Immature natural killer cell (primary cell): ENCODE measurements at regions not wholly inside any gene's neighbourhood (a gene's known extent, or its start where the extent isn't known, plus 50 kb on each side); places are given as distances from the start of the nearest gene placed in this dataset.

Experiments
- DNase-seq, 3 donors: peaks; one replicate each; pipeline ENCODE4 v3.0.0; 2022; ENCODE audit warnings: mixed read lengths in 1 of 3
- H3K27ac Mint-ChIP-seq, 6 donors: one replicate each; pipeline ENCODE4 v1.8.0; 2020; ENCODE audit warnings: mixed read lengths in 6 of 6, mild to moderate bottlenecking in 5 of 6, inconsistent platforms in 4 of 6, moderate library complexity in 3 of 6
- H3K27me3 Mint-ChIP-seq, 3 donors: one replicate each; pipeline ENCODE4 v1.8.0; 2020 to 2021; ENCODE audit warnings: low read depth in 3 of 3, mild to moderate bottlenecking in 3 of 3, mixed read lengths in 3 of 3, moderate library complexity in 3 of 3, inconsistent platforms in 1 of 3
- H3K36me3 Mint-ChIP-seq, 3 donors: one replicate each; pipeline ENCODE4 v1.8.0; 2020; ENCODE audit warnings: mixed read lengths in 3 of 3, inconsistent platforms in 2 of 3, mild to moderate bottlenecking in 2 of 3
- H3K4me1 Mint-ChIP-seq, 2 donors: one replicate each; pipeline ENCODE4 v1.8.0; 2020; ENCODE audit warnings: inconsistent platforms in 2 of 2, mild to moderate bottlenecking in 2 of 2, mixed read lengths in 2 of 2, moderate library complexity in 1 of 2
- H3K4me3 Mint-ChIP-seq, 5 donors: one replicate each; pipeline ENCODE4 v1.8.0; 2020; ENCODE audit warnings: mild to moderate bottlenecking in 5 of 5, mixed read lengths in 5 of 5, inconsistent platforms in 3 of 5, moderate library complexity in 3 of 5
- H3K9me3 Mint-ChIP-seq, 6 donors: one replicate each; pipeline ENCODE4 v1.8.0; 2020; ENCODE audit warnings: mild to moderate bottlenecking in 6 of 6, mixed read lengths in 6 of 6, inconsistent platforms in 4 of 6, moderate library complexity in 3 of 6

- H3K27ac Mint-ChIP-seq: no peak overlapping the region
- no peak overlapping the region for H3K4me3 Mint-ChIP-seq
- peaks cover 8 to 35% (median 18%) of the 10 kb centered on the region in 6 donors for H3K9me3 Mint-ChIP-seq
- H3K4me1 Mint-ChIP-seq: no peaks in the 10 kb centered on the region
- no peak for DNase-seq
- no peaks in the 10 kb centered on the region for H3K36me3 Mint-ChIP-seq
- peaks cover 0 to 2% (median 0%) of the 10 kb centered on the region in 3 donors for H3K27me3 Mint-ChIP-seq
Observed at GRCh38 chr4:136927172-136927571, 605.1 kb downstream of the PCDH18 start.

DNA sequence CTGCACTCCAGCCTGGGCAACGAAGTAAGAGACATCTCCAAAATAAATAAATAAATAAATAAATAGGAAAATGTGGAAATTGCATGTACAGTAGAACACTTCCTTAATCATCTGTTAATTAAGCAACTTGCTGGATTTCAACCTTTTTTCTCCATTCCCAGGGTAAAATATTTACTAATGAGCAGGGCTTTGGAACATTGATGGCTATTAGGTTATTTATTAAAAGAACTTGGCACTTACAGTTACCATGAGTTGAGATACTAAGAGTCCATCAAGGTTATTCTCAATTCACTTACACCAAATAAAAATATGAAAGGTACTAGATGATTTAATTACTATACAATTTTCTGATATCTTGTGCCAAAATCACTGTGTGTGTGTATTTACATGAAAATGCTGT is 607.1 kb downstream of the PCDH18 start:
- peaks cover 8 to 29% (median 14%) of the 10 kb centered on the region in 6 donors for H3K9me3 Mint-ChIP-seq
- H3K4me3 Mint-ChIP-seq: no peak overlapping the region
- no peaks in the 10 kb centered on the region for H3K36me3 Mint-ChIP-seq
- no peak overlapping the region for H3K27ac Mint-ChIP-seq
- peaks cover 0 to 2% (median 0%) of the 10 kb centered on the region in 3 donors for H3K27me3 Mint-ChIP-seq
- no peak for DNase-seq
- H3K4me1 Mint-ChIP-seq: no peaks in the 10 kb centered on the region

DNA sequence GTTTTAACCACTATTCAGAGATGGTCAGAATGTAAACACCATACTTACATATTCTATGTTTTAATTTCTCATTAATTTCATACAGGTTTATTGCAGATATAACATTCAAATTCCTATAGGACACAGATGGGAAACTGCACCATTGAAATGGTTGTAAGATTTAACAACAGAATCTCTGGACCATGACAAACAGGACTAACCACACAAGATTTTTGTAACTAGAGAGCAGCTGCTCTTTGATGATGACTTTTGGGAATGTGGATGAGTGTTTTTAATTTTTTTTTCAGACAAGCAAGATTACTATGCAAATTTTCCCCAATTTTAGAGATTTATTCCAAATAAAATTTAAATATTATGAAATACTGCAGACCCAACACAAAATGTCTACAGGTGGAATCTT is 610.2 kb downstream of the PCDH18 start:
- Mint-ChIP-seq H3K4me1 (no peaks in the 10 kb centered on the region), H3K36me3 (no peaks in the 10 kb centered on the region), H3K27ac (no peak overlapping the region), H3K27me3 (peaks cover 0 to 2% (median 0%) of the 10 kb centered on the region in 3 donors), H3K4me3 (no peak overlapping the region), H3K9me3 (peaks cover 0 to 14% (median 6%) of the 10 kb centered on the region in 6 donors)
- DNase-seq: no peak

- peaks cover 0 to 2% (median 0%) of the 10 kb centered on the region in 3 donors for H3K27me3 Mint-ChIP-seq
- H3K4me1 Mint-ChIP-seq: no peaks in the 10 kb centered on the region
- H3K4me3 Mint-ChIP-seq: no peak overlapping the region
- H3K36me3 Mint-ChIP-seq: no peaks in the 10 kb centered on the region
- no peak overlapping the region for H3K27ac Mint-ChIP-seq
- H3K9me3 Mint-ChIP-seq: peaks cover 0 to 19% (median 5%) of the 10 kb centered on the region in 6 donors
- DNase-seq: no peak
Observed at GRCh38 chr4:136920092-136920881, 612.0 kb downstream of the PCDH18 start.

- Mint-ChIP-seq H3K4me1 (no peaks in the 10 kb centered on the region), H3K36me3 (no peaks in the 10 kb centered on the region), H3K27ac (no peak overlapping the region), H3K27me3 (peaks cover 0 to 2% (median 0%) of the 10 kb centered on the region in 3 donors), H3K4me3 (no peak overlapping the region), H3K9me3 (peaks cover 0 to 21% (median 6%) of the 10 kb centered on the region in 6 donors)
- DNase-seq: no peak
Observed at GRCh38 chr4:136918772-136919171, 613.5 kb downstream of the PCDH18 start.

DNA sequence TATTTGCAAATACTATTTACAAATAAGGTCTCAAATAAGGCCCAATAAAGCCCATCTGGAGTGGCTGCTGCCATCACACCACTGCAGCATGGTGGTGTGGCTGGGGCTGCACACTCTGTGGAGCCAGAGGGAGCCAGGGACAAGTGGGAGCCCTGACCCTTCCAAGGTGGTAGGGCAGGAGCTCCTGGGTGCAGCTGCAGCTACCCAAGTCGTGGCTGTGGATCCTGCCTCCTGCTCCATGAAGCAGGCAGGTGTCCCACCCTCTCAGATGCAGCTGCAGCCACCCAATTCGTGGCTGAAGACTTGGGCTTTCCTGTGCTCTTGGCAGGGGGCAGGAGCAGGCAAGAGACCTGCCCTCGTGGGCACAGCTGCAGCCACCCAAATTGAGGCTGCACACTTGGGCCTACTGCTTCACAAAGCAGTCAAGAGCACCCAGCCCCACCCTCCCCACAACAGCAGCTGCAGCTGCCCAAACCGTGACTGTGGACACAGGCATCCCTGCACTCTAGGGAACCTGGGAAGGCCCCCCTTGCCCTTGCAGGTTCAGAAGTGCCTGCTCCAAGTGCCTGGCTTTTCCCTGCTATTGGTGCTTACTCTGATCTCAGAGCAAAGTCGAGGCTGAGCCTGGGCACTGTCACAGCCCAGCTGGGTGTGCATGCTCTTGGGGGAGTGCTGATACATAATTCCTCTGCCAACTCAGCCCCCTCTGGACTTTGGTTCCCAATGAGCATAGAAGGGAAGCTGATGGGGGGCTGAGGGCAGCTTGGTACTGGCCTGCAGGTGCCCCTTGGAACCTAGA is 614.8 kb downstream of the PCDH18 start:
- Mint-ChIP-seq H3K4me1 (no peaks in the 10 kb centered on the region), H3K36me3 (no peaks in the 10 kb centered on the region), H3K9me3 (peaks cover 0 to 22% (median 6%) of the 10 kb centered on the region in 6 donors), H3K4me3 (no peak overlapping the region), H3K27ac (no peak overlapping the region), H3K27me3 (peaks cover 0 to 3% (median 1%) of the 10 kb centered on the region in 3 donors)
- DNase-seq: no peak

DNA sequence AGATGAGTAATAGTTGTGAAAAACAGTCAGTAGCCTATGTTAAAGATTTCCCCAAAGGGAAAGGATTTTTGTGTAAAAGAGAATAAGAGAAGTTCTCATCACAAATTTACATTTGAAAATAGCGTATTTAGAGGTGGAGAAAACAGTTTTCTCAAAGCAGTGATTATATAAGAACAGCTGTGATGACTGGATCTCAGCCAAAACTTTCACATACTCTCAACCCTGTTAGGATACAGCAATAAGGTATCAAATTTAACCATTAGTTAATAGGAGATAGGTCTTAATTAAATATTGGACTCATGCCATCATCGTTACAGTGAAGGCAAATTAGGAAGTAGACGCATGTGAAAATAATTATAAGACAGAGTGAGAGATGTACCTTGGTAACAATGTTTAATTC is 622.7 kb downstream of the PCDH18 start:
- no peak overlapping the region for H3K4me3 Mint-ChIP-seq

DNA sequence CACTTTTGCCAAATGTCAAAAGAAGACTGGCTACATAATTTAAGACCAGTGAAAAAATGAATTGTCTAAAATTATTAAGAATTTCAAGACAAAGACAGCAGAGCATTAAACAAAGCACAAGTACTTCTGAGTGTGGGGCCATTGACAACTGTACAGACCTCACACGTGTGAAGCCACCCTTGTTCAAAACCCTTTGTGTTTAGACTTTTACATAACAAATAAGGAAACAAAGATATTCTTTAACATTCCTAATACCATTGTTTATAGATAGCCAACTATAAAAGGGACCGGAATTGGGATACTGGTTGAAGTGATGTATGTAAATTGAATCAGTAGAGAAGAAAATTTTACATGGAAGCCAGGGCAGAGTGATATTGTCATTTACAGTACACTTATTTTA is 624.2 kb downstream of the PCDH18 start:
- Mint-ChIP-seq H3K9me3 (peaks cover 0 to 11% (median 4%) of the 10 kb centered on the region in 6 donors), H3K36me3 (no peaks in the 10 kb centered on the region), H3K27ac (no peak overlapping the region), H3K27me3 (no peaks in the 10 kb centered on the region), H3K4me3 (no peak overlapping the region), H3K4me1 (no peaks in the 10 kb centered on the region)
- no peak for DNase-seq

More for the DNA sequence above, 622.7 kb downstream of the PCDH18 start:
- Mint-ChIP-seq H3K4me1 (no peaks in the 10 kb centered on the region), H3K27ac (no peak overlapping the region), H3K27me3 (peaks cover 0 to 2% (median 1%) of the 10 kb centered on the region in 3 donors), H3K36me3 (no peaks in the 10 kb centered on the region), H3K9me3 (peaks cover 0 to 11% (median 5%) of the 10 kb centered on the region in 6 donors)
- DNase-seq: no peak

DNA sequence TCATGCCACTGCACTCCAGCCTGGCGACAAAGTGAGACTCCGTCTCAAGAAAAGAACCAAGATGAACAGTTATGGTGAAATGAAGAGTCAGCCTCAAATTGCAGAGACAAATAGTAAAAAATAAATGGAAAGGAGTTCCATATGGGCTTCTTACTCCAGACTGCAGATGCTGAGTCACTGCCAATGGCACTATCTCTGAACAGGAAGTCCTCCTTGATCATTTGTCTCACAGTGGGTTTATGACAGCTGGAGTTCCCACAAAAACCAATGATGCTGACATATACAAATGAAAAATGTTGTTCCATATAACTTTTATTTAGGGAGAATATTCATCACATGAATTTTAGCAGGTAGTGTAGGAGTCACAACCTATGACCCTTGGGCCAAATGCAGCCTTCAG is 631.6 kb downstream of the PCDH18 start:
- Mint-ChIP-seq H3K36me3 (no peaks in the 10 kb centered on the region), H3K4me1 (no peaks in the 10 kb centered on the region), H3K27me3 (no peaks in the 10 kb centered on the region), H3K9me3 (peaks cover 0 to 18% (median 4%) of the 10 kb centered on the region in 6 donors), H3K4me3 (no peak overlapping the region), H3K27ac (no peak overlapping the region)
- DNase-seq: no peak

DNA sequence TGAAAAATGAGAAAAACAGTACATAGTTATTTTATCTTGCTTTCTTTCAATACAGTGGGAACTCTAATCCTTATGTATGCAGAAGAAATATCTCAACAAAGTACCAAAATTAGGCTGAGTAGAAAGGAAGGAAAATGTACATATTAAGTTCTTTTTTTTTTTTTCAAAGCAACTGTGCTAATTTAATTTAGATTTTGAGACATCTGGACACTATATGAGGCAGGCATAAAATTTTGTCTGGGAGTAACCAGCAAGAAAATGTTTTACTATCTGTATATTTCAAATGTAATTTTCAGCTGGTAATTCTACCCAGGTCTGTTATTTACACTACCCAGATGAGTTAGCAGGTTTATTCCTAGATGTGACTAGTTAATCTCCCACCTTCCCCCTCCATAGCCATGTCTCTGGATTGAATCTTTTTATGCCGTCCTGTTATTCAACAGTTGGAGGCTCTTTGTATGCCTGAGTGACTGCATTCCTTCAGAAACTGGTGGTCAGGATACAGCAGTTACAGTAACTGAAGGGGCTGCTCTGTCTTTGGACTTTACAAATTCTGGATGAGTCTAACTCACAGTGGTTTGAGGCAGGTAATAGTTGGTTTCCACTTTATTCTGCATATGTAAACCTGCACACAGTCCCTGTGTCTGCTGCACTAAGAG is 633.6 kb downstream of the PCDH18 start:
- DNase-seq: no peak
- peaks cover 0 to 22% (median 3%) of the 10 kb centered on the region in 6 donors for H3K9me3 Mint-ChIP-seq
- no peaks in the 10 kb centered on the region for H3K4me1 Mint-ChIP-seq
- no peaks in the 10 kb centered on the region for H3K36me3 Mint-ChIP-seq
- H3K27me3 Mint-ChIP-seq: no peaks in the 10 kb centered on the region
- no peak overlapping the region for H3K27ac Mint-ChIP-seq
- no peak overlapping the region for H3K4me3 Mint-ChIP-seq

DNA sequence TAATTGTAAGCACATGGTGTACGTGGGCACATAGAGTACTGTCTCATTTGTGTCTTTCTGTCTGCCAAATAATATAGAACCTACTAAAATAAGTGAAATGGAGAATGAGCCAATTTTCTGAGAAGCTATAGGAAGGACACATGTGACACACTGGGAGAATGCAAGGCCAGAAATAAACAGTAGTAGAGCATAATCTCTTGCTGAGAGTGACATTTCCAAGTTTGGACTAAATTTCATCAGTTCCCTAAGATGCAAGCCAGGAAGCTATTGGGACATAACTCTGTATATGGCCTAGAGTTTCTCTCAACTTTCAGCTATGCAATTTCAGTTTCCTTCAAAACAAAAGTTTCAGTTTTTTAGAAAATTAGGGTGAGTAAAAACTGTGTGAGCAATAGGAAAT is 638.7 kb downstream of the PCDH18 start:
- no peaks in the 10 kb centered on the region for H3K4me1 Mint-ChIP-seq
- DNase-seq: no peak
- H3K4me3 Mint-ChIP-seq: no peak overlapping the region
- H3K9me3 Mint-ChIP-seq: peaks cover 2 to 13% (median 3%) of the 10 kb centered on the region in 6 donors
- no peaks in the 10 kb centered on the region for H3K27me3 Mint-ChIP-seq
- no peaks in the 10 kb centered on the region for H3K36me3 Mint-ChIP-seq
- H3K27ac Mint-ChIP-seq: no peak overlapping the region

DNA sequence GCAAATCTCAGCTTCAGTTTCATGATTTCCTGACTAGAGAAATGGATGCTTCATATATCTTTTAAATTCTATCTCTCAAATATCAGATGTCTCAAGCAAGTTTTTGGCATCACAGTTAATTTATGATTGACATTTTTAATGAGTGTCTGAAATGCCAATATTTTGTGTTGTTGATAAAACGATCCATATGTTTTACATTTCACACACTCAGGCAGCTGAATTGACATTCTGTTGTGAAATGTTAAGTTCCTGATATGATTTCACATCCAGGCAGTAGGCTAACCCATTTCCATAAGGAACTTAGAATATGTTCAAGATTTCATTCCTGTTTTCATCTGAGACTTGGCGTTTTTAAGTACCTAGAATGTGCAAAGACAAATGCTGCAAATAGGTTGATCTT is 650.6 kb downstream of the PCDH18 start:
- Mint-ChIP-seq H3K9me3 (peaks cover 2 to 11% (median 5%) of the 10 kb centered on the region in 6 donors), H3K4me1 (no peaks in the 10 kb centered on the region), H3K27ac (no peak overlapping the region), H3K4me3 (no peak overlapping the region), H3K36me3 (no peaks in the 10 kb centered on the region), H3K27me3 (no peaks in the 10 kb centered on the region)
- no peak for DNase-seq

GRCh38 chr4:136873555-136873954 is 658.7 kb downstream of the PCDH18 start:
- no peaks in the 10 kb centered on the region for H3K4me1 Mint-ChIP-seq
- H3K9me3 Mint-ChIP-seq: peaks cover 0 to 11% (median under 1%) of the 10 kb centered on the region in 6 donors
- no peaks in the 10 kb centered on the region for H3K27me3 Mint-ChIP-seq
- no peak overlapping the region for H3K4me3 Mint-ChIP-seq
- no peaks in the 10 kb centered on the region for H3K36me3 Mint-ChIP-seq
- DNase-seq: no peak
- no peak overlapping the region for H3K27ac Mint-ChIP-seq

DNA sequence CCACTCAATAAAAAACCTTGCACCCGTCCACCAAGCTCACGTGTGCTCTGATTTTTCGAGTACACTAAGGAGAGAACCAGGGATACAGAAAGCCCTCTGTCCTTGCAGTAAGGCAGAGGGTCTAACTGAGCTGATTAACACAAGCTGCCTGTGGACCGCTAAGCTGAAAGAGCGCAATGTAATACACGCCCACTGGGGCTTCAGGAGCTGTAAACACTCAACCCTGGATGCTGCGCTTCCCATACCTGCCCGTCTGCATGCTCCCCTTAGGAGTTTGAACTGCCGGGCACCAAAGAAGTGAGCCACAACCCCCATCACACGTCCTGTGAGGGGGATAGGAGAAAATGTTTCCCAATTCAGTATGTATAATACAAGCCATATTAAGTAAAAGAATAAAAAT is 664.8 kb downstream of the PCDH18 start:
- H3K36me3 Mint-ChIP-seq: no peaks in the 10 kb centered on the region
- no peak overlapping the region for H3K27ac Mint-ChIP-seq
- no peaks in the 10 kb centered on the region for H3K27me3 Mint-ChIP-seq
- H3K4me3 Mint-ChIP-seq: no peak overlapping the region
- DNase-seq: no peak
- no peaks in the 10 kb centered on the region for H3K4me1 Mint-ChIP-seq
- peaks cover 0 to 3% (median under 1%) of the 10 kb centered on the region in 6 donors for H3K9me3 Mint-ChIP-seq
